HEK293 (cell line): ENCODE measurements at regions not wholly inside any gene's neighbourhood (a gene's known extent, or its start where the extent isn't known, plus 50 kb on each side); places are given as distances from the start of the nearest gene placed in this dataset.

Experiments used
- CTCF ChIA-PET: fragments of 350-600 bp; formaldehyde crosslinking; extraction: SDS; loops from one replicate; lab custom pipeline; 2021; ENCODE audit warnings: antibody characterized with exemption; lab: Yijun Ruan, JAX
- POLR2A ChIA-PET: fragments of 300-600 bp; formaldehyde crosslinking; extraction: SDS; loops from one replicate; lab custom pipeline; 2020; ENCODE audit warnings: antibody characterized with exemption, inconsistent platforms; lab: Yijun Ruan, JAX
- H3K27ac ChIP-seq: fragments of 200-500 bp; sonication (Bioruptor generic); 2 replicates; pipeline ENCODE4 v1.5.1; 2014; ENCODE audit warnings: low read depth, low read length, control low read depth, inconsistent platforms; ENCODE audit errors: extremely low read depth
- H3K36me3 ChIP-seq, 2 experiments: fragments of 200-500 bp in 1 of 2; sonication (Bioruptor generic) in 1 of 2; 1 replicate in 1 of 2; 2 replicates in 1 of 2; pipeline ENCODE4 v1.5.1; 2014 to 2017; ENCODE audit warnings: inconsistent platforms in 2 of 2, low read length in 2 of 2; ENCODE audit not compliant: control insufficient read depth in 2 of 2, insufficient read depth in 1 of 2
- H3K4me1 ChIP-seq: fragments of 200-500 bp; sonication (Bioruptor generic); 2 replicates; pipeline ENCODE4 v1.5.1; 2014; ENCODE audit warnings: mild to moderate bottlenecking, low read length, inconsistent platforms; ENCODE audit not compliant: control insufficient read depth, insufficient read depth
- H3K4me3 ChIP-seq: 2 replicates; pipeline ENCODE4 v1.5.1; 2011; ENCODE audit warnings: low read depth, mild to moderate bottlenecking, control low read depth, low read length, moderate library complexity
- H3K9me3 ChIP-seq: fragments of 200-500 bp; sonication (Bioruptor generic); 2 replicates; pipeline ENCODE4 v1.5.1; 2014; ENCODE audit warnings: low read depth, low read length, inconsistent platforms; ENCODE audit not compliant: control insufficient read depth, insufficient read depth
- EGR2 ChIP-seq: fragments of 450-650 bp; formaldehyde crosslinking; IDR thresholded peaks from 2 replicates; pipeline ENCODE4 v1.5.1; 2016; ENCODE audit warnings: low read depth, missing biosample characterization, missing genetic modification characterization
- KLF17 ChIP-seq: fragments of 450-650 bp; formaldehyde crosslinking; IDR thresholded peaks from 2 replicates; pipeline ENCODE4 v1.5.1; 2016; ENCODE audit warnings: missing biosample characterization, missing genetic modification characterization
- PATZ1 ChIP-seq: fragments of 450-650 bp; formaldehyde crosslinking; IDR thresholded peaks from 2 replicates; pipeline ENCODE4 v1.5.1; 2016; ENCODE audit warnings: missing biosample characterization, missing genetic modification characterization
- TCF7L2 ChIP-seq: IDR thresholded peaks from 2 replicates; pipeline ENCODE4 v1.6.1; 2011; ENCODE audit warnings: low read depth, mild to moderate bottlenecking, inconsistent platforms, low read length, moderate library complexity, borderline replicate concordance
- TRIM28 ChIP-seq: IDR thresholded peaks from 2 replicates; pipeline ENCODE4 v1.6.1; 2011; ENCODE audit warnings: low read length, control low read depth, borderline replicate concordance
- ZFP69B ChIP-seq: fragments of 450-650 bp; formaldehyde crosslinking; IDR thresholded peaks from 2 replicates; pipeline ENCODE4 v1.5.1; 2016; ENCODE audit warnings: missing biosample characterization, missing genetic modification characterization
- ZNF175 ChIP-seq: fragments of 450-650 bp; formaldehyde crosslinking; IDR thresholded peaks from 2 replicates; pipeline ENCODE4 v1.5.1; 2016; ENCODE audit warnings: missing biosample characterization, missing genetic modification characterization
- ZNF184 ChIP-seq: fragments of 450-650 bp; IDR thresholded peaks from 2 replicates; pipeline ENCODE4 v1.5.1; 2018; ENCODE audit warnings: missing biosample characterization, mild to moderate bottlenecking, missing genetic modification characterization
- ZNF2 ChIP-seq: fragments of 450-650 bp; formaldehyde crosslinking; IDR thresholded peaks from 2 replicates; pipeline ENCODE4 v1.5.1; 2016; ENCODE audit warnings: missing biosample characterization, missing genetic modification characterization
- ZNF214 ChIP-seq: fragments of 450-650 bp; formaldehyde crosslinking; IDR thresholded peaks from 2 replicates; pipeline ENCODE4 v1.5.1; 2017; ENCODE audit warnings: missing biosample characterization, mild to moderate bottlenecking, missing genetic modification characterization, borderline replicate concordance
- ZNF280D ChIP-seq: fragments of 450-650 bp; formaldehyde crosslinking; IDR thresholded peaks from 2 replicates; pipeline ENCODE4 v1.5.1; 2016; ENCODE audit warnings: missing biosample characterization, missing genetic modification characterization
- ZNF311 ChIP-seq: fragments of 450-650 bp; formaldehyde crosslinking; IDR thresholded peaks from 2 replicates; pipeline ENCODE4 v1.5.1; 2017; ENCODE audit warnings: missing biosample characterization, missing genetic modification characterization, borderline replicate concordance
- ZNF354C ChIP-seq: fragments of 450-650 bp; formaldehyde crosslinking; IDR thresholded peaks from 2 replicates; pipeline ENCODE4 v1.5.1; 2016; ENCODE audit warnings: missing biosample characterization, missing genetic modification characterization, low read depth, borderline replicate concordance
- ZNF362 ChIP-seq: fragments of 450-650 bp; formaldehyde crosslinking; IDR thresholded peaks from 2 replicates; pipeline ENCODE4 v1.5.1; 2016; ENCODE audit warnings: missing biosample characterization, missing genetic modification characterization
- ZNF433 ChIP-seq: fragments of 450-650 bp; formaldehyde crosslinking; IDR thresholded peaks from 2 replicates; pipeline ENCODE4 v1.5.1; 2016; ENCODE audit warnings: missing biosample characterization, missing genetic modification characterization, low read depth
- ZNF48 ChIP-seq: fragments of 450-650 bp; formaldehyde crosslinking; IDR thresholded peaks from 2 replicates; pipeline ENCODE4 v1.5.1; 2016; ENCODE audit warnings: missing biosample characterization, missing genetic modification characterization
- ZNF558 ChIP-seq: fragments of 450-650 bp; formaldehyde crosslinking; IDR thresholded peaks from 2 replicates; pipeline ENCODE4 v1.5.1; 2016; ENCODE audit warnings: missing biosample characterization, missing genetic modification characterization
- ZNF580 ChIP-seq: fragments of 450-650 bp; formaldehyde crosslinking; IDR thresholded peaks from 2 replicates; pipeline ENCODE4 v1.5.1; 2016; ENCODE audit warnings: missing biosample characterization, missing genetic modification characterization
- ZNF621 ChIP-seq: fragments of 450-650 bp; formaldehyde crosslinking; IDR thresholded peaks from 2 replicates; pipeline ENCODE4 v1.5.1; 2017; ENCODE audit warnings: missing biosample characterization, missing genetic modification characterization
- ZNF624 ChIP-seq: fragments of 450-650 bp; formaldehyde crosslinking; IDR thresholded peaks from 2 replicates; pipeline ENCODE4 v1.5.1; 2017; ENCODE audit warnings: missing biosample characterization, missing genetic modification characterization
- ZNF639 ChIP-seq: fragments of 450-650 bp; formaldehyde crosslinking; IDR thresholded peaks from 2 replicates; pipeline ENCODE4 v1.5.1; 2016; ENCODE audit warnings: missing biosample characterization, missing genetic modification characterization
- ZNF658 ChIP-seq: fragments of 450-650 bp; formaldehyde crosslinking; IDR thresholded peaks from 2 replicates; pipeline ENCODE4; 2016; ENCODE audit warnings: missing biosample characterization, missing genetic modification characterization
- ZNF785 ChIP-seq: fragments of 450-650 bp; formaldehyde crosslinking; IDR thresholded peaks from 2 replicates; pipeline ENCODE4 v1.5.1; 2016; ENCODE audit warnings: missing biosample characterization, missing genetic modification characterization
- ZNF792 ChIP-seq: fragments of 450-650 bp; formaldehyde crosslinking; IDR thresholded peaks from 2 replicates; pipeline ENCODE4 v1.5.1; 2016; ENCODE audit warnings: missing biosample characterization, missing genetic modification characterization
- ZSCAN5A ChIP-seq: fragments of 450-650 bp; formaldehyde crosslinking; IDR thresholded peaks from 2 replicates; pipeline ENCODE4 v1.5.1; 2016; ENCODE audit warnings: missing biosample characterization, missing genetic modification characterization

GRCh38 chr7:94810496-94810895 is 96.9 kb upstream of the PPP1R9A start:
- Histone ChIP-seq H3K4me1 (no peaks in the 10 kb centered on the region), H3K4me3 (no peak overlapping the region), H3K9me3 (no peaks in the 10 kb centered on the region), H3K27ac (no peak overlapping the region), H3K36me3 (no peaks in the 10 kb centered on the region)
- ChIA-PET CTCF (no interaction called here), POLR2A (no interaction called here)
- no peak for TF ChIP-seq ZNF311 (tag by site-specific recombination)
- TF ChIP-seq ZNF354C: no peak
- TF ChIP-seq ZNF658 (tag by site-specific recombination): no peak
- TF ChIP-seq TRIM28: no peak
- no peak for TF ChIP-seq ZNF48 (tag by site-specific recombination)
- no peak for TF ChIP-seq ZNF580 (tag by site-specific recombination)
- TF ChIP-seq ZNF280D: no peak
- TF ChIP-seq ZNF639 (tag by site-specific recombination): no peak
- TF ChIP-seq TCF7L2: no peak
- no peak for TF ChIP-seq ZFP69B (tag by site-specific recombination)
- TF ChIP-seq PATZ1 (tag by site-specific recombination): no peak
- no peak for TF ChIP-seq ZNF785
- TF ChIP-seq ZNF558 (tag by site-specific recombination): no peak
- TF ChIP-seq ZNF433 (tag by site-specific recombination): no peak
- TF ChIP-seq ZNF621 (tag by site-specific recombination): no peak
- no peak for TF ChIP-seq EGR2

- Histone ChIP-seq H3K4me3 (no peak overlapping the region), H3K4me1 (no peaks in the 10 kb centered on the region), H3K27ac (no peak overlapping the region), H3K36me3 (no peaks in the 10 kb centered on the region), H3K9me3 (no peaks in the 10 kb centered on the region)
- CTCF ChIA-PET: no interaction called here
- POLR2A ChIA-PET: no interaction called here
- TF ChIP-seq ZNF175 (no peak), KLF17 (tag by site-specific recombination) (no peak), ZSCAN5A (tag by site-specific recombination) (no peak), PATZ1 (tag by site-specific recombination) (no peak), ZNF624 (tag by site-specific recombination) (no peak), ZNF214 (tag by site-specific recombination) (no peak), ZNF362 (tag by site-specific recombination) (no peak), ZNF2 (tag by site-specific recombination) (no peak), ZNF184 (tag by site-specific recombination) (no peak), ZNF792 (tag by site-specific recombination) (no peak)
These were observed 93.5 kb upstream of the PPP1R9A start for GRCh38 chr7:94813917-94814316.
